ENCODE measurements at regions not wholly inside any gene's neighbourhood (a gene's known extent, or its start where the extent isn't known, plus 50 kb on each side); places are given as distances from the start of the nearest gene placed in this dataset.

GRCh38 chr5:34469971-34470370 lies 186.2 kb upstream of the RAI14 start:
- no peak for DNase-seq (ENCODE audit: low read depth)
- no peak for TF ChIP-seq CTCF (IDR thresholded peaks at IDR 0.05; ENCODE audit: insufficient read depth, low read depth, low read length, missing control alignments)
- no peak overlapping the region for H3K4me3 ChIP-seq (ENCODE audit: low read length)

- DNase-seq (ENCODE audit: low read depth), result peak; percentile 59
- peak; percentile 99 for TF ChIP-seq CTCF (IDR thresholded peaks at IDR 0.05; ENCODE audit: insufficient read depth, low read depth, low read length, missing control alignments)
- no peak overlapping the region for H3K4me3 ChIP-seq (ENCODE audit: low read length)
Measured at GRCh38 chr5:34474573-34475021, 181.5 kb upstream of the RAI14 start.

GRCh38 chr5:34475249-34475966 lies 180.7 kb upstream of the RAI14 start:
- no peak for DNase-seq (ENCODE audit: low read depth)
- H3K4me3 ChIP-seq (ENCODE audit: low read length), result no peak overlapping the region
- TF ChIP-seq CTCF (IDR thresholded peaks at IDR 0.05; ENCODE audit: insufficient read depth, low read depth, low read length, missing control alignments), result no peak

- no peak overlapping the region for H3K4me3 ChIP-seq (ENCODE audit: low read length)
- no peak for TF ChIP-seq CTCF (IDR thresholded peaks at IDR 0.05; ENCODE audit: insufficient read depth, low read depth, low read length, missing control alignments)
- no peak for DNase-seq (ENCODE audit: low read depth)
Measured at GRCh38 chr5:34476941-34477565, 179.1 kb upstream of the RAI14 start.

GRCh38 chr5:34480810-34481528 lies 175.2 kb upstream of the RAI14 start:
- DNase-seq (ENCODE audit: low read depth), result no peak
- no peak for TF ChIP-seq CTCF (IDR thresholded peaks at IDR 0.05; ENCODE audit: insufficient read depth, low read depth, low read length, missing control alignments)
- H3K4me3 ChIP-seq (ENCODE audit: low read length), result no peak overlapping the region

GRCh38 chr5:34483442-34484033 lies 172.6 kb upstream of the RAI14 start:
- DNase-seq (ENCODE audit: low read depth), result no peak
- H3K4me3 ChIP-seq (ENCODE audit: low read length), result no peak overlapping the region
- TF ChIP-seq CTCF (IDR thresholded peaks at IDR 0.05; ENCODE audit: insufficient read depth, low read depth, low read length, missing control alignments), result no peak

All from epithelial cell of esophagus (primary cell).